OCI-LY3 (cell line): ENCODE measurements at regions not wholly inside any gene's neighbourhood (a gene's known extent, or its start where the extent isn't known, plus 50 kb on each side); places are given as distances from the start of the nearest gene placed in this dataset.

Source experiments
- CTCF ChIP-seq: fragments of 200-600, 300-600 bp; sonication (generic); IDR thresholded peaks from 2 replicates; pipeline ENCODE4 v1.5.1; 2014; ENCODE audit warnings: antibody characterized with exemption, low read length, low read depth
- EZH2phosphoT487 ChIP-seq: fragments of 200-600 bp; shearing (Covaris generic); IDR thresholded peaks from 2 replicates; pipeline ENCODE4 v1.6.1; 2018; ENCODE audit warnings: antibody characterized with exemption, mixed run types, low read depth

DNA sequence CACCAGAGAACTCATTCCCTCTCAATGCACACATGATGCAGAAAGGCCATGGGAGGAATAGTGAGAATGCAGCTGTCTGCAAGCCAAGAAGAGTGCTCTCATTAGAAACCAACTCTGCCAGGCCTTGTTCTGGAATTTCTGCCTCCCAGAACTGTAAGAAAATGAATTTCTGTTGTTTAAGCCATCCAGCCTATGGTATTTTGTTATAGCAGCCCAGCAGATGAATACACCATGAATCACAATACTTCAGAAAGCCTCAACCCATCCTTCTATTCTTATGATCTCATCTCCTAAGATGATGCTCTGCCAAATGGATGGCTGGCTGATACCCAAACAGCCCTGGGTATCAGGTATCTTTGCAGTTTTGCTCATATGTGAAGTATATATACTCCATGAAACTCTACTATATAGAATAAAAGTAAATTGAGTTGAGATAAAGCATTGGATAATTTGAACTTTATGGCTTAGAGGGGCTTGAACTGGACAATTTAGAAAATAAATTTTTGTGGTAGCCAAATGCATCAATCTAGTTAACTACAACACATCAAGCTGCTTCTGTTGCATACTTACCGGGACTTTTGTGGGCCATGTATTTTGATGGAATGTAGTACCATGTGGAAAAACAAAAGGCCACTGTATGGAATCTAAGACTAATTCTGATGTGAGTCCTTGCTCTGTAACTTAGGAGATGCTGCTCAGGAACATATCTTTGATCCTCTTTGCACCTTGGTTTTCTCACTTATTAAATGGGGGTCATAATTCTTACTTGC is 245.9 kb downstream of the HS3ST1 start:
- no peak for TF ChIP-seq CTCF
- TF ChIP-seq EZH2phosphoT487, result no peak
